Psoas muscle (tissue), 7 donors: ENCODE measurements at regions not wholly inside any gene's neighbourhood (a gene's known extent, or its start where the extent isn't known, plus 50 kb on each side); places are given as distances from the start of the nearest gene placed in this dataset.

Experiments
- ATAC-seq, 4 donors: fragments of 200-7000 bp; cut with Tn5 transposase; one replicate each; pipeline ENCODE4 v1.9.1; 2020; ENCODE audit warnings: moderate library complexity in 3 of 4, mild to moderate bottlenecking in 2 of 4
- DNase-seq, 2 donors: peaks; one replicate each; pipeline ENCODE4 v3.0.0-alpha.2; 2020
- H3K27ac ChIP-seq: fragments of 200-600 bp; one replicate; pipeline ENCODE4 v1.8.0; 2022
- H3K27me3 ChIP-seq, 3 donors: fragments of 200-600 bp in 1 of 3; one replicate each; pipeline versions ENCODE4 v1.6.1 to v1.8.0; 2013 to 2022; ENCODE audit warnings: low read length in 2 of 3, mild to moderate bottlenecking in 2 of 3, moderate library complexity in 1 of 3; ENCODE audit not compliant: insufficient read depth in 3 of 3
- H3K36me3 ChIP-seq, 2 donors: fragments of 200-600 bp in 1 of 2; one replicate each; pipeline versions ENCODE4 v1.6.1 to v1.8.0; 2013 to 2022; ENCODE audit warnings: low read depth in 1 of 2, mild to moderate bottlenecking in 1 of 2, moderate library complexity in 1 of 2; ENCODE audit not compliant: insufficient read depth in 1 of 2
- H3K4me1 ChIP-seq: fragments of 200-600 bp; one replicate; pipeline ENCODE4 v1.8.0; 2022
- H3K4me3 ChIP-seq: fragments of 200-600 bp; one replicate; pipeline ENCODE4 v1.8.0; 2022; ENCODE audit warnings: mild to moderate bottlenecking
- H3K9me3 ChIP-seq: fragments of 200-600 bp; one replicate; pipeline ENCODE4 v1.8.0; 2022
- CTCF ChIP-seq: fragments of 200-600 bp; IDR thresholded peaks from one replicate; pipeline ENCODE4 v1.8.0; 2022; ENCODE audit warnings: antibody characterized with exemption
- WGBS, 3 donors: extraction: QIAGEN DNeasy Blood & Tissue Kit; methylation state at CpG; one replicate each; pipeline versions ENCODE4 v1.1.6 to v1.1.7; 2013; 5-methylcytosine and 5-hydroxymethylcytosine counted together
- intact Hi-C, 2 donors: fragments of 100-400 bp; cut with DNase I; formaldehyde crosslinking; loops; one replicate each; pipeline versions ENCODE4 v1.11.0 to v1.14.2; 2022
- donor health status: healthy with polysubstance abuse.
- donor health status: DM: no; HTN: no; CAD: no; lungs with moderate emphysema.
- donor health status: Bipolar disorder and iron deficiency.
- donor health status: healthy.
- donor health status: DM: yes; HTN: yes; CAD: no.
- donor health status: DM: no; HTN: no; CAD: no.
- donor health status: DM: yes; HTN: yes; CAD: no.

GRCh38 chr3:30204126-30204525 lies 402.3 kb upstream of the TGFBR2 start:
- H3K27ac ChIP-seq = no peak overlapping the region
- no peaks in the 10 kb centered on the region for H3K9me3 ChIP-seq
- H3K36me3 ChIP-seq = no peaks in the 10 kb centered on the region
- H3K4me1 ChIP-seq = no peaks in the 10 kb centered on the region
- DNase-seq (no peak), ATAC-seq (no peak)
- intact Hi-C loops = loop anchor here in 1 of 2 donors (10.0 kb wide), 1 partner anchor 491 kb away; no protein-coding TSS in a partner anchor
- no peaks in the 10 kb centered on the region for H3K27me3 ChIP-seq
- TF ChIP-seq CTCF = no peak
- no peak overlapping the region for H3K4me3 ChIP-seq

- no peaks in the 10 kb centered on the region for H3K36me3 ChIP-seq
- no peak overlapping the region for H3K4me3 ChIP-seq
- no peak for TF ChIP-seq CTCF
- no peaks in the 10 kb centered on the region for H3K4me1 ChIP-seq
- DNase-seq (no peak), ATAC-seq (no peak)
- 93 to 100% (median 98%) methylated on average over 1 of the region's 1 CpG for WGBS, 3 donors
- H3K9me3 ChIP-seq = no peaks in the 10 kb centered on the region
- intact Hi-C loops = loop anchor here in 1 of 2 donors (10.0 kb wide), 1 partner anchor 489 kb away; no protein-coding TSS in a partner anchor
- H3K27me3 ChIP-seq = no peaks in the 10 kb centered on the region
- no peak overlapping the region for H3K27ac ChIP-seq
These were observed 400.4 kb upstream of the TGFBR2 start for GRCh38 chr3:30206051-30206450.

GRCh38 chr3:30221619-30222018 lies 384.8 kb upstream of the TGFBR2 start:
- intact Hi-C loops = no loop called here
- no peak for TF ChIP-seq CTCF
- no peaks in the 10 kb centered on the region for H3K36me3 ChIP-seq
- ATAC-seq = no peak
- no peak for DNase-seq
- H3K27me3 ChIP-seq = no peaks in the 10 kb centered on the region
- 51 to 72% (median 58%) methylated on average over 3 of the region's 3 CpGs for WGBS, 3 donors
- H3K9me3 ChIP-seq = no peaks in the 10 kb centered on the region
- no peak overlapping the region for H3K27ac ChIP-seq
- H3K4me1 ChIP-seq = no peaks in the 10 kb centered on the region
- H3K4me3 ChIP-seq = no peak overlapping the region

- intact Hi-C loops = no loop called here
- Histone ChIP-seq H3K36me3 (no peaks in the 10 kb centered on the region), H3K27ac (no peak overlapping the region), H3K4me3 (no peak overlapping the region), H3K9me3 (no peaks in the 10 kb centered on the region), H3K27me3 (no peaks in the 10 kb centered on the region), H3K4me1 (peaks cover 3% of the 10 kb centered on the region)
- no peak for TF ChIP-seq CTCF
- no peak for ATAC-seq
- no peak for DNase-seq
- WGBS, 3 donors = 63 to 76% (median 74%) methylated on average over 2 of the region's 2 CpGs
These were observed 384.0 kb upstream of the TGFBR2 start for GRCh38 chr3:30222441-30222840.

GRCh38 chr3:30225021-30225420 lies 381.4 kb upstream of the TGFBR2 start:
- Histone ChIP-seq H3K4me1 (peaks cover 9% of the 10 kb centered on the region), H3K9me3 (no peaks in the 10 kb centered on the region), H3K36me3 (no peaks in the 10 kb centered on the region), H3K27me3 (no peaks in the 10 kb centered on the region), H3K4me3 (no peak overlapping the region), H3K27ac (no peak overlapping the region)
- ATAC-seq (no peak), DNase-seq (no peak)
- 77 to 90% (median 87%) methylated on average over 2 of the region's 2 CpGs for WGBS, 3 donors
- intact Hi-C loops = no loop called here
- no peak for TF ChIP-seq CTCF
